ENCODE measurements at regions not wholly inside any gene's neighbourhood (a gene's known extent, or its start where the extent isn't known, plus 50 kb on each side); places are given as distances from the start of the nearest gene placed in this dataset.

GRCh38 chr21:32867597-32867996 is 96.0 kb upstream of the PAXBP1 start:
- no peak for TF ChIP-seq CTCF (IDR thresholded peaks at IDR 0.05)
- no peak for TF ChIP-seq POLR2A (IDR thresholded peaks at IDR 0.05)

All from right lobe of liver (tissue), 4 donors.